ENCODE measurements at regions not wholly inside any gene's neighbourhood (a gene's known extent, or its start where the extent isn't known, plus 50 kb on each side); places are given as distances from the start of the nearest gene placed in this dataset.

DNA sequence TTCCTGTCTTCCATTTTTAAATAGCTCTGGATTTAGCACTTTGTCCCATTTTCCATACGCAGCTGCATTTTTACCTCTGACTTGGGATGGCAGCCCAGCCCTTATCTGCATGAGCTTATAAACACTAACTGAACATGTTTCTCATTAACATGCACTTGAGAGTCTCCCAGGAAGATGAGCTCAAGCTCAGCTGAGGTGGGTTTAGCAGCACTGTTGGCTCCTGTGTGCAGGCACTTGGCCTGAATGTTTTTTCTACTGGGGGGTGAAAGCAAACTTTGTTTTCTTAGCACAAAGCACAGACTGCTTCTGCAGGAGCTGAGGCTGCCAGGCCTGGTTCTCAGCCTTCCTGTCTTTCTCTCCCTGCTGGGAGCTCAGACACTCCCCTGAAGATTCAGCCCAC, 1093.6 kb upstream of the AUTS2 start:
- Histone ChIP-seq H2AFZ (no peak overlapping the region), H3K27me3 (ENCODE audit: insufficient read depth) (no peaks in the 10 kb centered on the region), H3K36me3 (ENCODE audit: insufficient read depth) (no peaks in the 10 kb centered on the region; the same call in 1 of the 2 replicates), H3K27ac (ENCODE audit: low read depth) (no peak overlapping the region), H3F3A (replicated peaks; ENCODE audit: low read depth) (no peaks in the 10 kb centered on the region), H3K79me2 (replicated peaks; ENCODE audit: insufficient read depth) (no peaks in the 10 kb centered on the region), H3K4me3 (no peak overlapping the region), H3K9me2 (ENCODE audit: insufficient read depth) (no peaks in the 10 kb centered on the region), H3K4me1 (ENCODE audit: insufficient read depth) (no peaks in the 10 kb centered on the region), H3K4me2 (no peak overlapping the region), H4K20me1 (replicated peaks; ENCODE audit: insufficient read depth) (no peaks in the 10 kb centered on the region)
- Mint-ChIP-seq H3K27me3 (ENCODE audit: insufficient read depth, low read depth, poor library complexity) (peaks cover 2% of the 10 kb centered on the region), H3K4me3 (no peak overlapping the region), H3K9me3 (peaks cover 99% of the 10 kb centered on the region; the same call in 2 of the 3 replicates), H3K4me1 (no peaks in the 10 kb centered on the region), H3K36me3 (ENCODE audit: low read depth) (peaks cover 58% of the 10 kb centered on the region), H3K27ac (no peak overlapping the region)
- no peak for DNase-seq (ENCODE audit: low spot score)
- ATAC-seq: no peak
- TF ChIP-seq EZH2phosphoT487 (IDR thresholded peaks at IDR 0.05; ENCODE audit: unreplicated experiment) (no peak), ZNF331 (CRISPR knock-in tag; IDR thresholded peaks at IDR 0.05; ENCODE audit: low read depth) (no peak), ZNF114 (CRISPR knock-in tag; IDR thresholded peaks at IDR 0.05) (no peak), CREB1 (CRISPR knock-in tag; IDR thresholded peaks at IDR 0.05; ENCODE audit: low read depth) (no peak), NANOG (IDR thresholded peaks at IDR 0.05; ENCODE audit: borderline replicate concordance) (no peak), STAT1 (IDR thresholded peaks at IDR 0.05; ENCODE audit: unreplicated experiment) (no peak), POLR2AphosphoS5 (IDR thresholded peaks at IDR 0.05; ENCODE audit: low read depth) (no peak), EZH2 (IDR thresholded peaks at IDR 0.05; ENCODE audit: low read depth, unreplicated experiment) (no peak), JUNB (IDR thresholded peaks at IDR 0.05; ENCODE audit: unreplicated experiment) (no peak)

DNA sequence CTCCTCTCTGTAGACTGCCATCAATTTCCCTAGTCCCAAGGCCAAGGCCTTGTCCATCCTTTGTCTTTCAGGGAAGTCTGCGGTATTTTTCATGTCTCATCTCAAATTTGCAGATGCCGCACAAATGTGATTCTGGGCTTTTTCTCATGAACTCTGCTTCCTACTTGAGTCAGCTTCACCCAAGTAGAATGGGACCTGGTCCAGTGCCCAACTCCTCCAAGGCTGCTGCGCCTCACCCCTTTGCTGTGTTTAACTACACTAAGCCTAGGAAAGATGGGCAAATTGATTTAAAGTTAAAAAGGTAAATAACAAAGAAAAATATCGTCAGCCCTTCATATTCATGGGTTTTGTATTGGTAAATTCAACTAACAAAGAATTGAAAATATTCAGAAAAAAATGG, 1092.6 kb upstream of the AUTS2 start:
- no peak overlapping the region for H3K27ac Mint-ChIP-seq
- peaks cover 64% of the 10 kb centered on the region for H3K36me3 Mint-ChIP-seq (ENCODE audit: low read depth)
- peaks cover 6% of the 10 kb centered on the region for H3K27me3 Mint-ChIP-seq (ENCODE audit: insufficient read depth, low read depth, poor library complexity)
- Histone ChIP-seq H3F3A (replicated peaks; ENCODE audit: low read depth) (no peaks in the 10 kb centered on the region), H3K36me3 (ENCODE audit: insufficient read depth) (no peaks in the 10 kb centered on the region; the same call in 1 of the 2 replicates), H3K9me2 (ENCODE audit: insufficient read depth) (no peaks in the 10 kb centered on the region), H3K27ac (ENCODE audit: low read depth) (no peak overlapping the region), H3K4me2 (no peak overlapping the region), H4K20me1 (replicated peaks; ENCODE audit: insufficient read depth) (no peaks in the 10 kb centered on the region), H3K4me3 (no peak overlapping the region), H2AFZ (no peak overlapping the region), H3K79me2 (replicated peaks; ENCODE audit: insufficient read depth) (no peaks in the 10 kb centered on the region), H3K4me1 (ENCODE audit: insufficient read depth) (no peaks in the 10 kb centered on the region), H3K27me3 (ENCODE audit: insufficient read depth) (no peaks in the 10 kb centered on the region)
- H3K4me1 Mint-ChIP-seq: no peaks in the 10 kb centered on the region
- H3K4me3 Mint-ChIP-seq: no peak overlapping the region
- peaks cover 99% of the 10 kb centered on the region; the same call in 2 of the 3 replicates for H3K9me3 Mint-ChIP-seq
- no peak for DNase-seq (ENCODE audit: low spot score)
- no peak for ATAC-seq
- TF ChIP-seq, protein P1, sequence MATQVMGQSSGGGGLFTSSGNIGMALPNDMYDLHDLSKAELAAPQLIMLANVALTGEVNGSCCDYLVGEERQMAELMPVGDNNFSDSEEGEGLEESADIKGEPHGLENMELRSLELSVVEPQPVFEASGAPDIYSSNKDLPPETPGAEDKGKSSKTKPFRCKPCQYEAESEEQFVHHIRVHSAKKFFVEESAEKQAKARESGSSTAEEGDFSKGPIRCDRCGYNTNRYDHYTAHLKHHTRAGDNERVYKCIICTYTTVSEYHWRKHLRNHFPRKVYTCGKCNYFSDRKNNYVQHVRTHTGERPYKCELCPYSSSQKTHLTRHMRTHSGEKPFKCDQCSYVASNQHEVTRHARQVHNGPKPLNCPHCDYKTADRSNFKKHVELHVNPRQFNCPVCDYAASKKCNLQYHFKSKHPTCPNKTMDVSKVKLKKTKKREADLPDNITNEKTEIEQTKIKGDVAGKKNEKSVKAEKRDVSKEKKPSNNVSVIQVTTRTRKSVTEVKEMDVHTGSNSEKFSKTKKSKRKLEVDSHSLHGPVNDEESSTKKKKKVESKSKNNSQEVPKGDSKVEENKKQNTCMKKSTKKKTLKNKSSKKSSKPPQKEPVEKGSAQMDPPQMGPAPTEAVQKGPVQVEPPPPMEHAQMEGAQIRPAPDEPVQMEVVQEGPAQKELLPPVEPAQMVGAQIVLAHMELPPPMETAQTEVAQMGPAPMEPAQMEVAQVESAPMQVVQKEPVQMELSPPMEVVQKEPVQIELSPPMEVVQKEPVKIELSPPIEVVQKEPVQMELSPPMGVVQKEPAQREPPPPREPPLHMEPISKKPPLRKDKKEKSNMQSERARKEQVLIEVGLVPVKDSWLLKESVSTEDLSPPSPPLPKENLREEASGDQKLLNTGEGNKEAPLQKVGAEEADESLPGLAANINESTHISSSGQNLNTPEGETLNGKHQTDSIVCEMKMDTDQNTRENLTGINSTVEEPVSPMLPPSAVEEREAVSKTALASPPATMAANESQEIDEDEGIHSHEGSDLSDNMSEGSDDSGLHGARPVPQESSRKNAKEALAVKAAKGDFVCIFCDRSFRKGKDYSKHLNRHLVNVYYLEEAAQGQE (IDR thresholded peaks at IDR 0.05; ENCODE audit: unreplicated experiment): no peak
- TF ChIP-seq POLR2AphosphoS5 (IDR thresholded peaks at IDR 0.05; ENCODE audit: low read depth) (no peak), EZH2 (IDR thresholded peaks at IDR 0.05; ENCODE audit: low read depth, unreplicated experiment) (no peak), ZNF331 (CRISPR knock-in tag; IDR thresholded peaks at IDR 0.05; ENCODE audit: low read depth) (no peak), STAT1 (IDR thresholded peaks at IDR 0.05; ENCODE audit: unreplicated experiment) (no peak)
- TF ChIP-seq, protein P2, sequence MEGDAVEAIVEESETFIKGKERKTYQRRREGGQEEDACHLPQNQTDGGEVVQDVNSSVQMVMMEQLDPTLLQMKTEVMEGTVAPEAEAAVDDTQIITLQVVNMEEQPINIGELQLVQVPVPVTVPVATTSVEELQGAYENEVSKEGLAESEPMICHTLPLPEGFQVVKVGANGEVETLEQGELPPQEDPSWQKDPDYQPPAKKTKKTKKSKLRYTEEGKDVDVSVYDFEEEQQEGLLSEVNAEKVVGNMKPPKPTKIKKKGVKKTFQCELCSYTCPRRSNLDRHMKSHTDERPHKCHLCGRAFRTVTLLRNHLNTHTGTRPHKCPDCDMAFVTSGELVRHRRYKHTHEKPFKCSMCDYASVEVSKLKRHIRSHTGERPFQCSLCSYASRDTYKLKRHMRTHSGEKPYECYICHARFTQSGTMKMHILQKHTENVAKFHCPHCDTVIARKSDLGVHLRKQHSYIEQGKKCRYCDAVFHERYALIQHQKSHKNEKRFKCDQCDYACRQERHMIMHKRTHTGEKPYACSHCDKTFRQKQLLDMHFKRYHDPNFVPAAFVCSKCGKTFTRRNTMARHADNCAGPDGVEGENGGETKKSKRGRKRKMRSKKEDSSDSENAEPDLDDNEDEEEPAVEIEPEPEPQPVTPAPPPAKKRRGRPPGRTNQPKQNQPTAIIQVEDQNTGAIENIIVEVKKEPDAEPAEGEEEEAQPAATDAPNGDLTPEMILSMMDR (conservative IDR thresholded peaks at IDR 0.05; ENCODE audit: low read depth in 2 of 2): no peak
